ENCODE measurements at regions not wholly inside any gene's neighbourhood (a gene's known extent, or its start where the extent isn't known, plus 50 kb on each side); places are given as distances from the start of the nearest gene placed in this dataset.
"Not testable (repeated sequence)": the region's sequence is repeated elsewhere in the genome, so short reads cannot be mapped to it uniquely, and the experiment has no call there.

- DNase-seq: no peak
Observed at GRCh38 chr6:10174761-10175160, 240.1 kb downstream of the TFAP2A start.

- no peak for DNase-seq
Observed at GRCh38 chr6:10174056-10174455, 240.8 kb downstream of the TFAP2A start.

- not testable (repeated sequence) for DNase-seq
Observed at GRCh38 chr6:10171706-10172105, 243.2 kb downstream of the TFAP2A start.

- no peak for DNase-seq
Observed at GRCh38 chr6:10170816-10171215, 244.1 kb downstream of the TFAP2A start.

GRCh38 chr6:10166031-10166430, 248.8 kb downstream of the TFAP2A start:
- no peak for DNase-seq

- DNase-seq: no peak
Observed at GRCh38 chr6:10163203-10163962, 251.5 kb downstream of the TFAP2A start.

GRCh38 chr6:10156875-10157274, 258.0 kb downstream of the TFAP2A start:
- DNase-seq: no peak

GRCh38 chr6:10154251-10154650, 260.6 kb downstream of the TFAP2A start:
- DNase-seq: no peak

GRCh38 chr6:10151144-10151915, 263.5 kb downstream of the TFAP2A start:
- no peak for DNase-seq

GRCh38 chr6:10149603-10150002, 265.3 kb downstream of the TFAP2A start:
- DNase-seq: no peak

GRCh38 chr6:10146715-10147451, 268.0 kb downstream of the TFAP2A start:
- no peak for DNase-seq

- DNase-seq: no peak
Observed at GRCh38 chr6:10144772-10145171, 270.1 kb downstream of the TFAP2A start.

- no peak for DNase-seq
Observed at GRCh38 chr6:10141746-10142443, 273.0 kb downstream of the TFAP2A start.

- no peak for DNase-seq
Observed at GRCh38 chr6:10140824-10141223, 274.1 kb downstream of the TFAP2A start.

GRCh38 chr6:10140136-10140535, 274.7 kb downstream of the TFAP2A start:
- DNase-seq: no peak

- no peak for DNase-seq
Observed at GRCh38 chr6:10138917-10139316, 276.0 kb downstream of the TFAP2A start.

GRCh38 chr6:10136636-10137035, 278.2 kb downstream of the TFAP2A start:
- DNase-seq: no peak

GRCh38 chr6:10134185-10134584, 280.7 kb downstream of the TFAP2A start:
- not testable (repeated sequence) for DNase-seq

- no peak for DNase-seq
Observed at GRCh38 chr6:10128721-10129120, 286.2 kb downstream of the TFAP2A start.

GRCh38 chr6:10122164-10122563, 292.7 kb downstream of the TFAP2A start:
- DNase-seq: no peak

- no peak for DNase-seq
Observed at GRCh38 chr6:10112871-10113549, 301.9 kb downstream of the TFAP2A start.

GRCh38 chr6:10111975-10112374, 302.9 kb downstream of the TFAP2A start:
- DNase-seq: no peak
